GM21723 (cell line): ENCODE measurements at regions not wholly inside any gene's neighbourhood (a gene's known extent, or its start where the extent isn't known, plus 50 kb on each side); places are given as distances from the start of the nearest gene placed in this dataset.

Source experiments
- ATAC-seq: cut with Tn5 transposase; IDR thresholded peaks from one replicate; pipeline ENCODE4 v1.9.1; 2021; ENCODE audit warnings: mild to moderate bottlenecking, moderate library complexity; ENCODE audit not compliant: unreplicated experiment

DNA sequence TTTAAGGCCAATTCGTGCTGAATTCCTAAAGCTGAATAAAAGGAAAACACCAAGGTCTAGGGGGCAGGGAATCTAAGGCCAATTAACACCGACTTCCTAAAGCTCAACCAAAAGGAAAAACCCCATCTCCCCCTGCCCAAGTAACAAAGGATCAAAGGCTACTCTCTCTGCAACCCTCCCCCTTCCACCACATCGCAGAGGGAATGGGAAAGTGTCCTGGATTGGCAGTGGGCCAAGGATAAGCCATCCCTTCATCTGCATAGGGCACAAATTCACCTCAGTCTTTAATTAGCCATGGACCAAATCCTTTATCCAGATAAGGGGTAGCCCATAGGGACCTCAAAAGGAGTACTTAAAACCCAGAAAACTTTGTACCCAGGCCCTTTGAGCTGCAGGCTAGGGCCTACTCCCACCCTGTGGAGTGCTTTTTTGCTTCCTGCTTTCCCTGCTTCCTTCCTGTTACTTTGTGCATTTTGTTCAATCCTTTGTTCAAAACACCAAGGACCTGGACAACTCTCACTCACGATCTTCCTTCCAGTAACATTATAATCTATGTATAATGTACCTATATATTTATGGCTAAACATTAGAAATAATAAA, 2119.8 kb upstream of the CELF4 start:
- no peak for ATAC-seq

DNA sequence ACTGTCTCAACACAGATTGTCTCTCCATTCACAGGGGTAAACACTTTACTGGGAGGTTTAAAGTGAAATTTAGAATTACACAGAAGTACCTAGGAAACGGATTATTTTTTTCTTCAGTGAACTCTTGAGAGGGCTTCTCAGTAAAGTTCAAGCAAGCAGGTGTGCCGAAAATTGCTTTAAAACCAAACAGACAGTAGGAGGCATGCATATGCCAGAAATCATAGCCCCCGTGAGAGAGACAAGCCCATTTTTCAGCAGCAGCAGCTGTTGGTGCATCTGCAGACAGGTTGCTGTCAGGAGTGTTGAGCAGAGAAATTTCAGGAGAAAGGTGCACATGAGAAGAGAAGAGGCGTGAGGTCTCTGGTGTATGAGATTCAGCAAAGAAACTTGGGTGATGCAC, 2115.5 kb upstream of the CELF4 start:
- no peak for ATAC-seq

DNA sequence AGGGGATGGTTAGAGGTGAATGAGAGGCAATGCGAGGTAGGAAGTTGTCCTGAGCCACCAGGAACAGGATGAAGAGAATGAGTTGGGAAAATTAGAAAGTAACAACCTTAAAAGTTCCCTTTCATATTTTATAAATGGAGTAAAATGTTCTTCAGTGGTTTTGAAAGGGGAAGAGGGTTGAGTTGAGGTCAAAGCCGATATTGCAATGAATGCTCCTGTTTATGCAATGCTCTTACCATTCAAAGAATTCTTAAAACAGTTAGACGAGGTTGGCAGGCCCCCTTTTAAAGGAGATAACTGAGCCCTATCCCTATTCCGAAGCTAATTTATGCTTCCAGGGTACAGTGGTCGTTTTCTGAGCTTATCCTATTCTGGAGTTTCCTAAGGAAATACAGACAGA, 2110.3 kb upstream of the CELF4 start:
- ATAC-seq = no peak

DNA sequence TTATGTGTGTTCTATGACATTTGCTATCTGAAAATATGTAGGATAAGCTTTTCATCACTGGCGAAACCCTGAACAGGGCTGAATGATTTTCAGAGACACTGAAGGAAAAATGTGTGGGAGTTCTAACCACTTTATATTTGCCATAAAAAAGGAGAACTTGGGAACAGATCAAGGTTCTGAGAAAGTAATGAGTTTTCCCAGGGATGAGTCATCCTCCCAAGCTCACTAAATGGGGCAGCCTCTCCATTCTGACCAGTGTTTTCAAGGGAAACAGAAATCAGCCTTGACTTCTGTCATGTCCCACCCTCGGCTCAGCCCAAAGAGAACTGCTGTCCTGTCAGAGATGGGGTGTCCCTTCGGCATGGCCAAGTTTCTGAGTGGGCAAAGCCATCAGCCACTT, 2109.8 kb upstream of the CELF4 start:
- no peak for ATAC-seq

DNA sequence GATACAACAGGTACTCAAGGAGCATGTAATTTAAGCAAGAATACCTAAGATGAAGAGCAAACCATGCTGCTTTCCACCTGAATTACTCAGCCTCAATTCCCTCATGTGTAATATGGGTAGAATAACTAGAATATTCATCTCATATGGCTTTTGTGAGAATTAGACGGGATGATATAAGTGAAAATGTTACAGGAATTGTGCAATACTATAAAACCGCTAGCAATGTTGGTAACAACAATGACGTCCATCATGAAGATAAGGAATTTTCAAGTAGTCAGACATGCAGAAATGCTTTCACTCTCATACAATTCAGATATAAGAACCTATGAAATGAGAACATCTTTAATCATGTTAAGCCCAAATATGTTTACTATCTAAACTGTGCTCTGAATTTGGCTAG, 2106.6 kb upstream of the CELF4 start:
- no peak for ATAC-seq

DNA sequence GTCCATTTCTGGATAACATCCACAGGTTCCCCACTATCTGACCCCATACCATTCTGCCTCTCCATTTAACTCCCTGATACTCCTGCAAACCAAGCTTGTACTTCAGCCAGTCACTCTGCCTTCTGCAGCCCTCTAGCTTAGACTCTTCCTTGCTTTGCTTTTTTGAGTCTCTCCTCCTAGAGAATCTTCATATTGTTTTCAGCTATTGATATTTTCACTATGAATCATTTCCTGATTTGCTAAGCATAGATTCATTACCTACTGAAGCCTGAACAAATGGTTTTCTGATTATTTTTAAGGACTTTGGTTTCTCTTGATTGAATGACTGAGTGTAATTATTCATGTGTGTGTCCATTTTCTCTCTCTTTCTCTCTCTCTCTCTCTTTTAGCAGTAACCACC, 2102.3 kb upstream of the CELF4 start:
- no peak for ATAC-seq

DNA sequence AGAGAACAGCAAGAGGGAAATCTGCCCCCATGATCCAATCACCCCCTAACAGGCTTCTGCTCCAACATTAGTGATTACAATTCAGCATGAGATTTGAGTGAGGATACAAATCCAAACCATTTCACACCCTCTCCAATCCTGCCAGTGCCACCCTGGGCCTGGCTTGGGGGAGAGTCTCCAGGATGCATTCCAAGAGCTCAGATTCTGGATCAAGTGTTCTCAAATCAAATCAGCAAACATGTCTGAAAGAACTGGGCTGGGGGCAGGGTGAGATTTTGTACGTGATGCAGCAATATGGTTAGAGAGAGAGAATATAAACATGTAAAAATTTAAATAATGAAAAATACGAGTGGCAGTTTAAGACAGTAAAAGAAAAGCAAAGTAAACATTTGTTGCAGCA, 2100.9 kb upstream of the CELF4 start:
- ATAC-seq = no peak

DNA sequence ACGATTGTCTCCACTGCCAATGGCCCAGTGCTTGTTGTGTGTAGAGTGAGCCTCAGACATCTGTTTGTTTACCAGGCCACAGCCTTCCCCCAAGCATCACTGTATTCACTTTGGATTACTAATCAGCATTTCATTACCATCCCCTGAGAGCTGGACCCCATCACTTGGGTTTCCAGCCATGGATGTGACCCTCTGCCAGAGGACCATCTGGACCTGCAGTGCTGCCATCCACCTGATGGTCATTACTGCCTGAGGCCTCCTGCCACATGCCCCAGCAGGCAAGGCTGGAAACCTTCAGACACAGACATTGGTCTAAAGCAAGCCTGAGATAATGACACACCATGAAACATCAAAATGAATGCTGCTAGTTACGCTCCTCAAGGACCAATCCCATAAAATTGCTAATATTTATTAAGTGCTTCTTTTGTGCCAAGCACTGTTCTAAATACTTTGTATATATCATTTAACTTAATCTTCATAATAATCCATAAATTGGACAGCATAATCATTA, 2096.3 kb upstream of the CELF4 start:
- no peak for ATAC-seq

DNA sequence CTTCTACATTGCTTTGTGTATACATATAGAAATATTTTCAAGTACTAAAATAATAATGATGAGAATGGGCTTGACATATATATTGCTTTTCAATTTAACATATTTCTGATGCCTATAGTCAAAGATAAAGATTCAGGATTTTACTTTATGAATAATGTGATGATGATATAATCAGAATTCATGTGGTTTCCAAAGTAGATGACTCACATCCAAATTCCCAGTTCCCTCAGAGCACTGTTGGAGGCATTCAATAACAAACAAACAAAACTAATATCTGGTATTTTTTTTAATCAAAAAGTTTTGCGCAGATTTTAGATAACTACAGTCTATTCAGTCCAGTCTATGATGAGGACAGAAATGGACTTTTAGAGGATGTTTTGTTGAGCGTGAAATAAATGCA, 2094.5 kb upstream of the CELF4 start:
- ATAC-seq = no peak

DNA sequence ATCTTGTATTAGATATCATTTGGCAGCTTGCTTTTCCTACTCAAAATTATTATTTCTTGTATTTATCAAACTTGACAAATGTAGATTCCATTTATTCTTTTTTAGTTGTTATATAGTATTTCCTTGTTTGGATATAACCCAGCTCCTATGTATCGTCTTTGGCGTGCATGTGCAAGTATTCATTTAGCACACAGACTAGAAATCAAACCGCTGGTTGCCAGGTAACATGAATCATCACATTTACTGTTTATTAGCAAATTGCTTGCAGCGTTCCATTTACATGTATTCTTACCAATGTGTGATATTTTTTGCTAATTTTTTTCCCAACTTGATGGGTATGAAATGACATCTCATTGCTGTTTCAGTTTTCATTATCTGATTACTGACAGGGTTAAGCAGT, 2089.7 kb upstream of the CELF4 start:
- ATAC-seq = no peak

DNA sequence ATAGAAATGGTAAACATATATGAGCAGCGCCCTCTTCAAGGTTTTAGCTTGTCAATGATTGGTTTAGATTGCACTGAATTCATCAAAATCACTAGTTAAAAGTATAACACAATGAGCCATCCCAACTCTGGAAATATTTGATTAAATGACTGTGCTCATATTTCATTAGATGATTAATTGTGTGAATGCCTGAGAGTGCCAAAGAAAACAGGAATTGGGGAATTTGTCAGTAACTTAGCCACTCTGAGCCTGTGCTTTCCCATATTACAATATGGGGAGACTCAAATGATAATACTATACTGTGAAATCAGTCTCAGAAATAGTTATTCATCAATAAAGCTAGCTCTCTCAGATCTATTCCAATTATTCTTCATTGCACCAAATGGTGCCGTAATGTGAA, 2087.6 kb upstream of the CELF4 start:
- ATAC-seq = no peak

DNA sequence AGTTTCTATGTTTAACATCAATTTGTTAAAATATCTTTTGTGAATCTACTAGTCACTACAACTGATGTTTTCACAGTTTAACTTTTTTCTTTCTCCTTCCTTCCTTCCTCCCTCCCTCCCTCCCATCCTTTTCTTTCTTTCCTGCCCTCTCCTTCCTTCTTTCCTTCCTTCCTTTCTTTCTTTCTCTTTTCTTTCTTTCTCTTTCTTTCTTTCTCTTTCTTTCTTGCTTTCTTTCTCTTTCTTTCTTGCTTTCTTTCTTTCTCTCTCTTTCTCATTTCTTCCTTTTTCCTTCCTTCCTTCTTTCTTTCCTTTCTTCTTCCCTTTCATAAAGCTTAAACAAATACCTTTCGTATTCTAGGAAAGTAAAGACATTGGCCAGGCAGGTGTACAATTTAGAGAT, 2083.0 kb upstream of the CELF4 start:
- ATAC-seq = no peak

DNA sequence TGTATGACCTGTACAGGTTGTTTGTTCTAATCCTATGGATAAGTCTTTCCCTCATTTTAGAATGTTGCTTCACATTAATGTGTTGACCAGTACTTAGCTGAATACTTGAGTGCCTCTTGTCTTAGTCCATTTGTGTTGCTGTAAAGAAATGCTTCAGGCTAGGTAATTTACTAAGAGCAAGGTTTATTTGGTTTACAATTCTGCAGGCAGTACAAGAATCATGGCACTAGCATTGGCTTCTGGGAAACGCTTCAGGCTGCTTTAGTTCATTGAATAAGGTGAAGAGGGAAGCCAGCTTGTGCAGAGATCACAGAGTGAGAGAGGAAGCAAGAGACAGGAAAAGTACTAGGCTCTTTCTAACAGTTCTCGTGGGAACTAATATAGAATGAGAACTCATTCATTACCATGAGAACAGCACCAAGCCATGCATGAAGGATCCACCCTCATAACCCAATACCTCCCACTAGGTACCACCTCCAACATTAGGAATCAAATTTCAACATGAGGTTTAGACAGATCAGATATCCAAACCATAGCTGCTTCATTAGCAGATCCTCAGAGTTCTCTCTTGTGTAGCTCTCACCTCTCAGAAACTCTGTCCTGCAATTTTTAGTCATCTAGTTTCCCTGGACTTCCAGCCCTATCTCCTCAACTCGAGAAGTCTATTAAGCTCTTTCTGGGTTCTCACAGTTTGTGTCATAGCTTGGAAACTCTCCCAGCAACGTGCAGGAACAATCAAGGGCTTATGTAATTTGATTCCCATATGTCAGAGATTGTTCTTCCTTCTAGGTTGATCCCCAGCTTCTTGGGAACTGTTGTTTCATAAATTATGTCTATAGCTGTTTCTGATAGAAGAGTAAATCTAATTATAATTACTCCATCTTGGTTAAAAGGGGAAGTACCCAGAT, 2082.3 kb upstream of the CELF4 start:
- no peak for ATAC-seq

DNA sequence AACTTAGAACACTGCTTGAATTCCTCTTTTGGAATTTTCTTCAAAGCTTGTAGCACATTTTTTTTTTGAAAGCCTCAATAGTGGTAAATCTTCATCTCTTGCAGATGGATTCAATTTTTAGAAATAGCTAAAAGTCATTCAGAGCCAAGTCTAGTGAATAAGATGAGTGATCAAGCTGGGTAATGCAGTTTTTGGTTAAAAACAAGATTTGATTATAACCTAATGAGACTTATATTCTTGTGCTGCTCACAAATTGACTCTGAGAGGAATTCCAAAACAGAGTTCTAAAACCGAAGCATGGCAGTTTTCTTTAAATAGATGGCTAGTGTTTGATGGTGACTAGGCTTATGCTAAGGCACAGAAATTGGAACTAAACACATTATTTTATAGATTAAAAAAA, 2072.6 kb upstream of the CELF4 start:
- no peak for ATAC-seq

DNA sequence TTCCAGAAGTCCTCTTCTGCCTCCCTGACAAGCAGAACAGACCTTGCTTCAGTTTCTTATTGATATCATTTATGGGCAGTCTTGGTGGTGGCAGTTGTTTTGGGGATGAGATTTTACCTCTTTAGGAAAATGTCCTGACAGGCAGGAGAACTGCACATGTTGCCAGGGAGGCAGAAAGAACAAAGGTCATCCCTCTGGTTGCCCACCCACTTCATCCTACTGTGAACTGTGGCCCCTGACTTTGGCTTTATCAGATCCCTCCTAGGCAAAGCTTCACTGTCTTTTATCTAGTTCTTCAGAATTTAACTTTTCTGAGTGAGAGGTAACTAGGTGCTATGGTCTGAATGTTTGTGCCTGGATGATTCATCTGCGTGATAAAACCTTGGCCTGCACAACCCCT, 2071.3 kb upstream of the CELF4 start:
- no peak for ATAC-seq

DNA sequence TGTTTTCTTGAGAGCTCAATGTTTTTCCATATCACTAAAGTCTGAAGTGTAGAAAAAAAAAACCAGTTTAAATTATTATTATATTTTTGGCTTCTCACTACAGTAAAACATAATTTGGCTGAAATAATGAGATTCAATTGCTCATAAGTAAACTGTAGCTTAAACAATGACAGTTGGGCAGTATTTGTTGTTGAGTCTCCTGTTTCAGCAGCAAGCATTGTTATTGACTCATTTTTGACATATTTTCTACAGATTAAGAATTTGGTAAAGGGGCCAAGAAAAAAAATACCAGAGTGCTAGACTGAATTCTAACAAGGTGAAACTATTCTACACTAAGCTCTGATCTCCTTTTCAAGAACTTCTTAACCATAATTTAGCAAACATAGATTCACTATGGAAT, 2070.4 kb upstream of the CELF4 start:
- ATAC-seq = no peak

DNA sequence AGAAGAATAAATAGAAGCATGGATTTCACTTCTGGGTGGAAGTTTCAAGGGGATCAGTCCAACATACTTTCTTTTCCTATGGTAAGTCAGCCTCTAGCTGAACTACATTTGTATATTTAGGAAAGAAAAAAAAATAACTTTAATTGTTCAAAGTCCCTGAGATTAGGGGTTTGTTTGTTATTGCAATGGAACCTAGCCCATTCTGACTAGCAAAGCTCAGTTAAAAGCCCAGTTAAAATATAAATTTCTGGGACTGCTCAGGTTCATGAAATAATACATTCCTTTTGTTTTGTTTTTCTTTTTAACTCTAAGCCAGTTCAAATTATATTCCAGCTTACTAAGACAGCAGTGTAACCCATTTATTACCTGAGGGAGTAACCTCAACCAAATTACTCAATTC, 2069.6 kb upstream of the CELF4 start:
- ATAC-seq = no peak

DNA sequence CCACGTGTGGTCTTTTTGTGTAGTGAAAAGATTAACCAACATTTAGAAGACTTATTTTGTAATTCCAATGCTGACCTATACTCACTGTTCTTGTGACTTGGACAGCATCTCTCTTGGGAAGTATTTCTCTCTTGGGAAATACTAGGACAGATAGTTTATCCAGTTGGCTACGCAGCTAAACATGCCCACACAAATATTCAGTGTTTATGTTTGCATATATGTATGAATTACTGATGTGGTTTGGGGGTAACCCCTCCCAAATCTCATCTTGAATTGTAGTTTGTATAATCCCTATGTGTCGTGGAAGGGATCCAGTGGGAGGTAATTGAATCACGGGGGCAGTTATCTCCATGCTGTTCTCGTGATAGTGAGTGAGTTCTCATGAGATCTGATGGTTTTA, 2062.3 kb upstream of the CELF4 start:
- ATAC-seq = no peak

DNA sequence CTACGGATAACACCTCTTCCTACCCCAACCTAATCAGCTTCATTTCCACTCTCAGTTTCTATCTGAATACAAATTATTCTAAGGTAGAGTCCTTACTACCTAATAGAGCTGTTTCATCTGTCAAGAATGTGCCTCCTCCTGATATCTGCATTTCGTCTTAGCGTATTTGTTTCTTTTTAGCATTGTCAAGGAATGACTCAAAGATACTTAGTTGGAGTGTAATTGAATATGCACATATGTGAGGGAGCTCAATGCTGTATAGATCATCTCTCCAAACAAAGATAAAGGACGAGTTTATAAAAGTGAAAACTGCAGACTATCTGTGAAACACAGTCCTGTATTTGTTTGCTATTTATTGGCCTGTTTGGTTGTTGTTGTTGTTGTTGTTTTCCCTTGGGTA, 2059.4 kb upstream of the CELF4 start:
- no peak for ATAC-seq

DNA sequence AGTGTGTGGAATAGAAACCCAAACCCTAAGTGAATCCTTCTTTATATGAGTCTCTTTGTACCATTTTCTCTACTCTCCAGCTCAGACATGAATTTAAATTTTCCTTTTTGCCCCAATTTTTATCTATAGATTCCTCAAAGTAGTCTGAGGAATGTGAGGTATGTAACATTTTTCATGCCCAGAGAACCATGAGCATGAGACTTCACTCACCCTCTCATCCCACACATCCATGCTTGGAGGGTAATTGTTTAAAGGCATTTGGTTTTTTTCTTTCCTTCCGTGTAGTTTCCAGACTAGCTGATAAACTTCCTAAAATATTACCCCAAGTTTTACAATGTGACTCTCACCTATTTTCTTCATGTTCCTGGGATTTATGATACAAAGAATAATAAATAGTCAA, 2056.8 kb upstream of the CELF4 start:
- ATAC-seq = no peak

DNA sequence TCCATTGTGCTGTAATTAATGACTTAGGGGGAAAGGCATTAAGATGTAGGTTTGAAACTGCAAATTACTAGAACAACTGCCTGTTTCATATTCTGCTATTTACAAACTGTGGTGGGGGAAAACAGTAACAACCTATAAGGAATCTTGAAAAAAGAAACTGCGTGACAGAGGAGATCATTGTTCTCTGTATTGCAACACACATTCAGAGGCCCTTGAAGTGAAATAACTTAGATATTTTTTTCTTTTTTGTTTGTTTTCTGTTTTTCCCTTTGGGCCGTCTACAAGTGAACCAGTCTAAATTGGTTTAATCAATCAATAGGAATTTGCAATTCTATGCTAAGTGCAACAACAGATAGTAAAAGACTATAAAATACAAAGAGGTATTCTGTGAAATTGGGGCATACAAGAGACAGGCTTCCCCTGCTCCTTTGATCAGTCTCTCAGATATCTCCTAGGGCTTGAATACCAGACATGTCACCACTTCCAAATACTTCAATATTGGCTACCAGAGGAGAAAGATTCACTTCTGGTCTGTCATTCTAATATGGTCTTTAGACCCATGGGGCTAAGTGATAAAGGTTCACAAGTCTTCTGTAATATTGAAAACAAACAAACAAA, 2055.1 kb upstream of the CELF4 start:
- no peak for ATAC-seq
